ENCODE measurements at regions not wholly inside any gene's neighbourhood (a gene's known extent, or its start where the extent isn't known, plus 50 kb on each side); places are given as distances from the start of the nearest gene placed in this dataset.

- TF ChIP-seq CTCF (IDR thresholded peaks at IDR 0.05; ENCODE audit: partially characterized antibody, unreplicated experiment): no peak
- Mint-ChIP-seq H3K4me3 (ENCODE audit: unreplicated experiment) (no peak overlapping the region), H3K27ac (ENCODE audit: unreplicated experiment) (no peak overlapping the region), H3K4me1 (ENCODE audit: low read depth, unreplicated experiment) (no peaks in the 10 kb centered on the region), H3K36me3 (ENCODE audit: unreplicated experiment) (no peaks in the 10 kb centered on the region), H3K27me3 (ENCODE audit: unreplicated experiment) (no peaks in the 10 kb centered on the region), H3K9me3 (ENCODE audit: unreplicated experiment) (peaks cover 3% of the 10 kb centered on the region)
- no peak for DNase-seq
Measured at GRCh38 chr17:14471052-14471451, 170.2 kb downstream of the HS3ST3B1 start.

DNA sequence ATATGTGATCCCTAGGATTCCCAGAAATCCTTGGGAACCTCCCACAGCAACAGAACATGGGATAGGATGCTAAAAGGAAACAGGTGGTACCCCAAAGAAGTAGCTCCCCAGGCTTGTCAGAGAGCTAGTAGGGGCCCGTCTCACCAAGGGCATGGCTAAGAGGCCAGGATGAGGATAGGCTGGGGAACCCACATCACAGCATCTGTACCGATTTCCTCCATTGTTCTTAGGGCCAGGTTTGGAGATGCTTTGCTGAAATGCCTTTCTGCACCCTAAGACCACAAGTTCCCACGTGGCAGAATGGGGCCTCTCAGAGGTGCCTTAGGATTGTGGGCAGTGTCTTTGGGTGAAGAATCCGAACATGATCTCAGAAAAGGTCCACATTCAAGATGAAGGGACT lies 169.5 kb downstream of the HS3ST3B1 start:
- no peaks in the 10 kb centered on the region for H3K36me3 Mint-ChIP-seq (ENCODE audit: unreplicated experiment)
- no peak overlapping the region for H3K27ac Mint-ChIP-seq (ENCODE audit: unreplicated experiment)
- H3K4me3 Mint-ChIP-seq (ENCODE audit: unreplicated experiment): no peak overlapping the region
- DNase-seq: no peak
- peaks cover under 1% of the 10 kb centered on the region for H3K27me3 Mint-ChIP-seq (ENCODE audit: unreplicated experiment)
- no peak for TF ChIP-seq CTCF (IDR thresholded peaks at IDR 0.05; ENCODE audit: partially characterized antibody, unreplicated experiment)
- no peaks in the 10 kb centered on the region for H3K4me1 Mint-ChIP-seq (ENCODE audit: low read depth, unreplicated experiment)
- peaks cover 3% of the 10 kb centered on the region for H3K9me3 Mint-ChIP-seq (ENCODE audit: unreplicated experiment)

DNA sequence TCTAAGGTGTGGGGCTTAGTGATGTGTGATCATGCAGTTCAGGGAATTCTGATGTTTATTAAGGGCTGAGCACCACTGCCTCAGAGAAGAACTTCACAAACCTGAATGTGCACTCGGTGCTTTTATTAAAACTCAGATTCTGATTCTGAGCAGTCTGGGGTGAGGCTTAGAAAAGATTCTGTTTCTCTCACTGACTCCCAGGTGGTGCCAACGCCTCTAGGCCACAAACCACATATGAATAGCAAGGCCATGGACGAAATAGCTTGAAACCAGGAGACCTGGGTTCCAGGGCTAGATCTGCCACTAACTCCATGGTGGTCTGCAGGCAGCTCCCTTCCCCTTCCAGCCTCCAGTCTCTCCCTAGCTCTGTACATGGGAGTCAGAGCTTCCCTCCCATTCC lies 169.1 kb downstream of the HS3ST3B1 start:
- Mint-ChIP-seq H3K27ac (ENCODE audit: unreplicated experiment) (no peak overlapping the region), H3K4me3 (ENCODE audit: unreplicated experiment) (no peak overlapping the region), H3K27me3 (ENCODE audit: unreplicated experiment) (peaks cover 2% of the 10 kb centered on the region), H3K9me3 (ENCODE audit: unreplicated experiment) (no peaks in the 10 kb centered on the region), H3K36me3 (ENCODE audit: unreplicated experiment) (no peaks in the 10 kb centered on the region), H3K4me1 (ENCODE audit: low read depth, unreplicated experiment) (no peaks in the 10 kb centered on the region)
- DNase-seq: no peak
- TF ChIP-seq CTCF (IDR thresholded peaks at IDR 0.05; ENCODE audit: partially characterized antibody, unreplicated experiment): no peak

GRCh38 chr17:14468858-14469257 lies 168.0 kb downstream of the HS3ST3B1 start:
- no peaks in the 10 kb centered on the region for H3K36me3 Mint-ChIP-seq (ENCODE audit: unreplicated experiment)
- no peak overlapping the region for H3K27ac Mint-ChIP-seq (ENCODE audit: unreplicated experiment)
- no peak overlapping the region for H3K4me3 Mint-ChIP-seq (ENCODE audit: unreplicated experiment)
- H3K27me3 Mint-ChIP-seq (ENCODE audit: unreplicated experiment): peaks cover 2% of the 10 kb centered on the region
- H3K9me3 Mint-ChIP-seq (ENCODE audit: unreplicated experiment): no peaks in the 10 kb centered on the region
- TF ChIP-seq CTCF (IDR thresholded peaks at IDR 0.05; ENCODE audit: partially characterized antibody, unreplicated experiment): no peak
- DNase-seq: no peak
- no peaks in the 10 kb centered on the region for H3K4me1 Mint-ChIP-seq (ENCODE audit: low read depth, unreplicated experiment)

DNA sequence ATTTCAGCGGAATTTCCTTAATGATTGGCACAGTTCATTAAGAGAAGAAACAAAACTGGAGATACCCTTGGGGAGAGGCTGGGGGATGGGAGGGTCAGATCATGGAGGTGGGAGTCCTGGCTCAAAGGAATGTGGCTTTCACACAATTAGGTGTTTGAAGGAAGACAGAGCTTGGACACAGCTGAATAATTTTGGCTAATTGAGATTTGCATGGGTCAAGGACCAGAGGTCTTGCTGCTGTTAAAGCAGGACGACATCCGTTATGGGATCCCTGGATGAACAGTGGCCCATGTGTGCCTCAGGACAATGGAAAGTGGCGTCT lies 160.3 kb downstream of the HS3ST3B1 start:
- Mint-ChIP-seq H3K27me3 (ENCODE audit: unreplicated experiment) (peaks cover 4% of the 10 kb centered on the region), H3K36me3 (ENCODE audit: unreplicated experiment) (peaks cover 9% of the 10 kb centered on the region), H3K27ac (ENCODE audit: unreplicated experiment) (no peak overlapping the region), H3K9me3 (ENCODE audit: unreplicated experiment) (no peaks in the 10 kb centered on the region), H3K4me1 (ENCODE audit: low read depth, unreplicated experiment) (no peaks in the 10 kb centered on the region), H3K4me3 (ENCODE audit: unreplicated experiment) (no peak overlapping the region)
- no peak for DNase-seq
- no peak for TF ChIP-seq CTCF (IDR thresholded peaks at IDR 0.05; ENCODE audit: partially characterized antibody, unreplicated experiment)

All from glutamatergic neuron (in vitro differentiated cells).